ENCODE measurements at regions not wholly inside any gene's neighbourhood (a gene's known extent, or its start where the extent isn't known, plus 50 kb on each side); places are given as distances from the start of the nearest gene placed in this dataset.

DNA sequence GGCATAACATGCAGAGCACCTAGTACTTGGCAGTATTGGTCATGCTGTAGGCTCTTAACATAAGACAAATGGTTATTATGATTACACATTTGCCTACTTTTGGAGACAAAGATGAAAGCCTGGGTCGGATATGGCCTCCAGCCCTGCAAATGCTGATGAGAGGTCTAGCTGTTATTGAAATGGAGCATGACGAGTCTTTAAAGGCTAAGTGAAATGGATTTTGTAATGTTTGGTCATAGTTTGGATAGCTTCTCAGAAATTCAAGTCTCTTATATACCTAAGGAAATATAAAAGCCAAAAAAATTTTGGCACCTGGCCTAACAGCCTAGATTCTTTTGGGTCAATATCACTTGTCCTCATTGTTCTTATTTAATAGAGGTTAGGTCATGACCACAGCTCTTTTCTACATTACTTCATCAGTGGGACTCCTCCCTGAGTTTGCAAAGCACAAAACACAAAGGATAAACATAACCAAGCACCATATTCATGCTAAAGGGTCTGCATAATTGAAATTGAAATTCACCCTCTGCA is 69.2 kb upstream of the WLS start:
- TF ChIP-seq, protein P1, sequence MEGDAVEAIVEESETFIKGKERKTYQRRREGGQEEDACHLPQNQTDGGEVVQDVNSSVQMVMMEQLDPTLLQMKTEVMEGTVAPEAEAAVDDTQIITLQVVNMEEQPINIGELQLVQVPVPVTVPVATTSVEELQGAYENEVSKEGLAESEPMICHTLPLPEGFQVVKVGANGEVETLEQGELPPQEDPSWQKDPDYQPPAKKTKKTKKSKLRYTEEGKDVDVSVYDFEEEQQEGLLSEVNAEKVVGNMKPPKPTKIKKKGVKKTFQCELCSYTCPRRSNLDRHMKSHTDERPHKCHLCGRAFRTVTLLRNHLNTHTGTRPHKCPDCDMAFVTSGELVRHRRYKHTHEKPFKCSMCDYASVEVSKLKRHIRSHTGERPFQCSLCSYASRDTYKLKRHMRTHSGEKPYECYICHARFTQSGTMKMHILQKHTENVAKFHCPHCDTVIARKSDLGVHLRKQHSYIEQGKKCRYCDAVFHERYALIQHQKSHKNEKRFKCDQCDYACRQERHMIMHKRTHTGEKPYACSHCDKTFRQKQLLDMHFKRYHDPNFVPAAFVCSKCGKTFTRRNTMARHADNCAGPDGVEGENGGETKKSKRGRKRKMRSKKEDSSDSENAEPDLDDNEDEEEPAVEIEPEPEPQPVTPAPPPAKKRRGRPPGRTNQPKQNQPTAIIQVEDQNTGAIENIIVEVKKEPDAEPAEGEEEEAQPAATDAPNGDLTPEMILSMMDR (IDR thresholded peaks at IDR 0.05) = no peak
- DNase-seq (ENCODE audit: low spot score) (no peak), ATAC-seq (ENCODE audit: low FRiP score) (no peak)

DNA sequence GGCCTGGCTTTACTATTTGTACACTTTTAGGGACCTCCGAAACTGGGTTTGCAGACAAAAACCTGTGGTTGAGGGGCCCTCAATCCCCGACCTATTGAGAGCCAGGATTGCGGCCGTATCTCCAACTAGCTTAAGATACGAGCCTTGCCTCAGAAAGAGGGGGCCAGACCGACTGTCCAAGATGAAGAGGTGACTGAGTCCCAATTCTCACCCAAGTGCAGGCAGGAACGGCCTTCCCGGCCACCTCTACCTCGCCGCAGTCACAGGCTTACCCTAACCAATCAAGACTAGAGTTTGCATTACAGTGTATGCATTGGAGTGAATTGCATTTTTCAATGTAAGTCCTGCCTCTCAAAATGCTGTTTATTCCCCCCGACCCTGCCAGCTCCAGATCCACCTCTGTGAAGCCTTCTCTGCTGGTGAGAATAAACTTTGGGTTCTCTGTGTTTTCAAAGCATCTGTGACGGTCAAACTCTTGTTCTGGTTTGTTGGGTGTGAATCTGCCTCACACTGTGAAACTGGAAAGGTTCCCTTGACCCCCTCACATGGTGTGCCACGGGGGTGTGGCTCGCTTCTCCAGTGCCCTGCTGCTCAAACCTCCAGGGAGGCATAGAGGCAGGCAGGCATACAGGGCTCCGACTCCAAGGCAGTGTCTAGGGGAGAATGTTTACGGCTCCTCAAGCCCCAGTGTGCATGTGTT is 62.2 kb upstream of the WLS start:
- TF ChIP-seq, protein P1 (IDR thresholded peaks at IDR 0.05) = no peak
- DNase-seq (ENCODE audit: low spot score) (no peak), ATAC-seq (ENCODE audit: low FRiP score) (no peak)

DNA sequence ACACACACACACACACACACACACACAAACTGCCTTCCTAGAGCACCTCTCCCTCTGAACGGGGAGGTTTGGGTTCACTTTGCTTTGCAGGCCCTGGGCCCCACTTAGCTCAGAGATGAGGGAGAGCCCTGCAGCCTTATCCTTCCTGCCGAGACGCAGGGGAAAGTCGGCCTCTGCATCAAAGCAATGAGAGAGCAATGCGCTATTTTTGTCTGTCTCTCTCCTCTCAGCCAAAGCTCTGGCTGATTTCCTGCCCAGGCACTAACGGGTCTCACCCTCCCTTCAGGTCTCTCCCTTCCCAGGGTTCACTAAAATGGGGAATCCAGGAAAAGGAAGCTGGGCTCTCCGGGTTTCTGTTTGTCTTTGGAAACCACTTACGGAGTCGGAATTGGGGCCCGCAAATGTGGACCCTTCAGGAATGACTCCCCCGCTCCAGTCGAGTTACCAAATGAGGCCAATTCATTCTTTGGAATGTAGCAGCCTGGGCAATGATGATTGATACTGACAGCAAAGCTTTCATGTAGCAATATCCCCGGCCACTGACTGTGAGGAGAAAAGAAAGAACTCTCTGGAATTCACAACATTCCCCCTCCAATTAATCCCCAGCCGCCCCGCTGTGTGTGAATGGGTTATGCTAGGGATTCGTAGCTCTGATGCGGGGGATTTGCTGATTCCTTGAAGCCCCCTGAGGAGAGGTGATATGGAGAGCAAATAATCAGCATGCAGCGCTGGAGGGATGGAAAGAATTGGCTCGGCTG is 61.5 kb upstream of the WLS start:
- TF ChIP-seq, protein P1 (IDR thresholded peaks at IDR 0.05) = no peak
- DNase-seq (ENCODE audit: low spot score) (no peak), ATAC-seq (ENCODE audit: low FRiP score) (peak; percentile 70)

DNA sequence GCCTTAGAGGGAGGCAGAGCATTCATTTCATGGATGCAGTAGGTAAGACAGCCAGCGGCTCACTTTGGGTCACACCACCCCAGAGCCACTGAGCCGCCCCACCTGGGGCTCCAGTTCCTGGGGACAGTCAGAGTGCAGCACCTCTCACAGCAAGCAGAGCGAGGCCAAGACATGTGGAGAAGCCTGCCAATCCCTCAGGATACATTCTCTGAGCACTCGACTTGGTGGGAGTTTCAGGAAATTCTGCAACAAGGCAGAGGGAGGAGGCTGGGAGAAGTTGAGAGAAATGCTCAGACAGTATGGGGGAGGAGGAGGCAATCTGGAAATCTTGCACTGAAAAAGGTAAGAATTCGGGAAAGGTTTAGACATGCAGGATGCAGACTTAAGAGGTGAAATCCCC is 60.8 kb upstream of the WLS start:
- DNase-seq (ENCODE audit: low spot score) = no peak
- ATAC-seq (ENCODE audit: low FRiP score) = peak; percentile 43
- TF ChIP-seq, protein P1 (IDR thresholded peaks at IDR 0.05) = no peak

DNA sequence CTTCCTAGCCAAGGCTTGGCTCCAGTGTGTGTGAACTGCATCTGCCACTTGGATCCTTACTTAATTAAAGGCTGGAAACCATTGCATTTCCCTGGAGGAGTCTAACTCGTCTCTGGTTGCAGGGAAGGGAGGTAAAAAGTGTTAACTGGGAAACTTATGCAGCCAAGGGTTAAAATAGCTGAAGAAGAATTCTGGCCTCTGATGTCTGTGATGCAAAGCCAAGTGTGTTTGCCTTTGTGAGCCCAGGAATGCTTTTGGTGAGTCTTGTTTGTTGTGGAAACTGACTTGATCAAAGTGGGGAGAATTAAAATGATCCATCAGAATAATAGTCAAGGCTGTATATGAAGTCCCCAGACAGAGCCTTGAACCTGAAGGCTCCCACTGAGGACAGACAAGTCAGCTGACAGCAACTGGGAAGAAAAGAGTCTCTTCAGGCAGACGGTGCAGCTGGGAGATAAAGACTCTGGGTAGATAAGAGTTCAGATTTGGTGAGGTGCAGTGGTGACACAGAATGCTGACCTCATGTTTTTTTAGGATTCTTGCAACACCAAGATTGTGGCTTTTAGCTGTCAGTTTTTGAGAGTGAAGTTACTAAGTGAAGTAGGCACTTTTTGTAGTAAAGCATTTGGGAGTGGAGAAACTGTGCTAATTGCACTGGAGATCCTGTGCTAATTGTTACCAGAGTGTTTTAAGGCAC is 59.5 kb upstream of the WLS start:
- TF ChIP-seq, protein P1 (IDR thresholded peaks at IDR 0.05) = no peak
- DNase-seq (ENCODE audit: low spot score) = no peak
- no peak for ATAC-seq (ENCODE audit: low FRiP score)

DNA sequence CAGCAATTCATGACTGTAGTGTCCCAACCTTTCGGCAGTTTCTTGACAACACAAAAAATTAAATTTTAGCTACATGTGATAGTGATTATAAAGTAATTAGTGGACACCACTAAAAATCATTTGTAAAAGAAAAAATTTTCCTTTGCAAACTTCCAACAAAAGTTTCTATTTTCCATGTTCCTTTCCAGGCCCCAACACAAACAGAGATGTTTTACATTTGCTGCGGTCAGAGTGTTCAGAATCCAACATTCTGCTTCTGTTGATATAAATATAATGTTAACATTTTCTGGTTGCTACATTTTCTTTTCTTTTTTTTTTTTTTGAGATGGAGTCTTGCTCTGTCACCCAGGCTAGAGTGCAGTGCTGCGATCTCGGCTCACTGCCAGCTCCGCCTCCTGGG is 54.9 kb upstream of the WLS start:
- ATAC-seq (ENCODE audit: low FRiP score) (no peak), DNase-seq (ENCODE audit: low spot score) (no peak)
- TF ChIP-seq, protein P1 (IDR thresholded peaks at IDR 0.05) = no peak
